GM18498 (cell line): ENCODE measurements at regions not wholly inside any gene's neighbourhood (a gene's known extent, or its start where the extent isn't known, plus 50 kb on each side); places are given as distances from the start of the nearest gene placed in this dataset.

Experiments used
- ATAC-seq: cut with Tn5 transposase; IDR thresholded peaks from one replicate; pipeline ENCODE4 v1.9.1; 2021; ENCODE audit warnings: mild to moderate bottlenecking, moderate library complexity; ENCODE audit not compliant: unreplicated experiment

- no peak for ATAC-seq
These were observed 106.8 kb upstream of the RPS6KA2 start for GRCh38 chr6:166733900-166734299.

- no peak for ATAC-seq
These were observed 102.6 kb upstream of the RPS6KA2 start for GRCh38 chr6:166729658-166730057.

GRCh38 chr6:166728884-166729530 lies 102.0 kb upstream of the RPS6KA2 start:
- ATAC-seq = no peak

GRCh38 chr6:166726201-166726600 lies 99.2 kb upstream of the RPS6KA2 start:
- no peak for ATAC-seq

- ATAC-seq = no peak
These were observed 98.5 kb upstream of the RPS6KA2 start for GRCh38 chr6:166725571-166725970.

GRCh38 chr6:166724576-166724975 lies 97.5 kb upstream of the RPS6KA2 start:
- ATAC-seq = no peak

- no peak for ATAC-seq
These were observed 95.7 kb upstream of the RPS6KA2 start for GRCh38 chr6:166722785-166723184.

GRCh38 chr6:166721576-166721975 lies 94.5 kb upstream of the RPS6KA2 start:
- ATAC-seq = no peak

- ATAC-seq = no peak
These were observed 93.8 kb upstream of the RPS6KA2 start for GRCh38 chr6:166720856-166721255.

DNA sequence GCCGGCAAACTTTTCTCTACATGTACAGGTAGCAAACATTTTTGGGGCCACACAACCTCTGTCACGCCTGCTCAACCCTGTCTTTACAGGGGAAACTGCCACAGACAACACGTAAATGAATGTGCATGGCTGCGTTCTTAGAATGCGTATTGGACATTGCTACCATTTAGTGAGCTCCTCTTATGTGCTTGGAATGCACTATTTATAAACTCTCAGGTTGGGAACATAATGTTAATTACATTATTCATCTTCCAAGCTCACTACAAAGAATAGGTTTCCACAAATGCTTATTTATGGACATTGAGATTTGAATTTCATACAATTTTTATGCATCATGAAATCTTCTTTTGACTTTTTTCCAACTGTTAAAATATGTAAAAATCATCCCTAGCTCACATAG lies 92.0 kb upstream of the RPS6KA2 start:
- ATAC-seq = no peak

DNA sequence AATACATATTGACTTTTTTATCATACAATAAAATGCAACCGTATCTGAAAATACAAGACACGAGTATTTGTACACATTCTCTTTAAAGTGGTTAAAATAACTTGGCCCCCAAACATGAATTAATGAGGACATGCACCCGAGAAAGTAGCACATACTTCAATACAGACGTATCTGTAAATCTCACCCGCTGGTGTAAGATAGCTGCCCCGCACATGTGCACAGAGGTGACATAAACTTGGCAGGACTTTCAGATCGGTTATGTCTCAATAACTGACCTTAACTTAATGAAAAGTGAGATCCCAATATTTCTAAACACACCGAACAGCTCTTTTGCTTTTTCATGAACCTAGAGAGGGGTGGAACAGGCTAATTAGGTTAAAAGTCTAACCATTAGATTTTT lies 91.5 kb upstream of the RPS6KA2 start:
- no peak for ATAC-seq

GRCh38 chr6:166716910-166717617 lies 90.0 kb upstream of the RPS6KA2 start:
- ATAC-seq = no peak

DNA sequence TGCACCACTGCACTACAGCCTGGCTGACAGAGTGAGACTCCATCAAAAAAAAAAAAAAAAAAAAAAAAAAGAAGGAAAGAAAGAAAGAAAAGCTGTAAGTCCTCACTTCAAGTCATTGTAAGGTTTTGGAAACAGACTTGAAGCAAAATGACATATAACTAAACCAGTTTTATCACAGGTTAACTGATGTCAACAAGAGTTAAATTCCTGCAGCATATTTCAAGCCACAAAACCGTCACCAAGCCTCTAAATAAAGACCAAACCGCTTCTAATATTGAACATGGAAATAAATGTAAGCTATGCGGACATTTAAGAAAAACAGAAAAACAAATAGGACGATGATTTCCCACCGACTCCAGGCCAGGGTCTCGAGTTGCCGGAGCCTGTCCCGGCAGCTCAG lies 88.9 kb upstream of the RPS6KA2 start:
- no peak for ATAC-seq

- no peak for ATAC-seq
These were observed 88.0 kb upstream of the RPS6KA2 start for GRCh38 chr6:166715065-166715464.

- ATAC-seq = no peak
These were observed 87.5 kb upstream of the RPS6KA2 start for GRCh38 chr6:166714581-166714980.

DNA sequence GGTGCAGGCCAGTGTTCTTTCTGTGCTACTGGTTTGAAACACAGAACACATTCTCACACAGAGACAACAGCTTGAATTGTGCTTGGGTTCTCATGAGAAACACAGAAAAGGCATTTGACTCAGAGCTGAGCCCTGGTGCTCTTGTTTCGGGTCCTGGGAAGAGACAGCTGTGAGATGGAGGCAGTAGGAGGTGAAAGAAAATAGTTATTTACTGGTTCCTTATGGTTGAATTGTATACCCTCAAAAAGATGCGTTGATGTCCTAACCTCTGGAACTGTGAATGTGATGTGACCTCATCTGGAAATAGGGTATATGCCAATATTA lies 87.1 kb upstream of the RPS6KA2 start:
- ATAC-seq = no peak

- no peak for ATAC-seq
These were observed 86.6 kb upstream of the RPS6KA2 start for GRCh38 chr6:166713434-166714186.

- ATAC-seq = no peak
These were observed 85.5 kb upstream of the RPS6KA2 start for GRCh38 chr6:166712286-166713228.

- no peak for ATAC-seq
These were observed 83.0 kb upstream of the RPS6KA2 start for GRCh38 chr6:166710084-166710483.

DNA sequence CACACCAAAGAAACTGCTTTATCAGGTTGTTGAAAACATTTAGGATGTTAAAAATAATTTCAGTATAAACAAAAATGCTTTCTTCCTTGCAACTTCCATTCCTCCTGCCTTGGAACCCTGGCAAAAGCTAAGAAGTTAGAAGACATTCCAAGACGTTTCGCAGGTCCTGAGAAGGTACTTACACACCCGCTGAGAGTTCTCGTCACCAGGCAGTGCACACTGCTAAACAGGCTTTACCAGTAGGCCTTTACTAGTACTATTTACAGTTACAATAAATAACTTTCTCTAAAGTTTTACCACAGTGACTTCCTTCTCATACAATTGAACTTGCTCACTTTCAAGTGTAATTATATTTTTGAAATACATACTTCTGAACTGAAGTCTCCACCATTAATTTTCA lies 81.4 kb upstream of the RPS6KA2 start:
- no peak for ATAC-seq

- peak; percentile 73 for ATAC-seq
These were observed 80.0 kb upstream of the RPS6KA2 start for GRCh38 chr6:166707045-166707444.
